Activated CD4-positive, alpha-beta memory T cell treated with anti-CD3 and anti-CD28 coated beads for 36 hours (primary cell): ENCODE measurements at regions not wholly inside any gene's neighbourhood (a gene's known extent, or its start where the extent isn't known, plus 50 kb on each side); places are given as distances from the start of the nearest gene placed in this dataset.

ENCODE experiments used
- CTCF ChIA-PET: fragments of 350-600 bp; sonication (Branson Sonifier 250); formaldehyde crosslinking; loops from one replicate; lab custom pipeline; 2021; ENCODE audit warnings: antibody characterized with exemption, inconsistent platforms; lab: Charles Lee
- POLR2A ChIA-PET: fragments of 350-600 bp; sonication (Branson Sonifier 250); formaldehyde crosslinking; loops from one replicate; lab custom pipeline; 2021; ENCODE audit warnings: antibody characterized with exemption; lab: Charles Lee
- DNase-seq: peaks from one replicate; pipeline ENCODE4 v3.0.0-alpha.2; 2020
- H3K27ac Mint-ChIP-seq: one replicate; pipeline ENCODE4 v1.8.0; 2021; ENCODE audit warnings: mixed read lengths
- H3K27me3 Mint-ChIP-seq: one replicate; pipeline ENCODE4 v1.8.0; 2021; ENCODE audit warnings: mixed read lengths
- H3K36me3 Mint-ChIP-seq: one replicate; pipeline ENCODE4 v1.8.0; 2021; ENCODE audit warnings: mixed read lengths
- H3K4me1 Mint-ChIP-seq: one replicate; pipeline ENCODE4 v1.8.0; 2021; ENCODE audit warnings: low read depth, mixed read lengths
- H3K4me3 Mint-ChIP-seq: one replicate; pipeline ENCODE4 v1.8.0; 2021; ENCODE audit warnings: mild to moderate bottlenecking, mixed read lengths
- H3K9me3 Mint-ChIP-seq: one replicate; pipeline ENCODE4 v1.8.0; 2021; ENCODE audit warnings: mixed read lengths
- intact Hi-C: fragments of 100-400 bp; cut with micrococcal nuclease; formaldehyde crosslinking; loops from one replicate; pipeline ENCODE4 v1.15.1; 2023

- Mint-ChIP-seq H3K4me3 (no peak overlapping the region), H3K36me3 (peaks cover 13% of the 10 kb centered on the region), H3K4me1 (no peaks in the 10 kb centered on the region), H3K27ac (no peak overlapping the region), H3K27me3 (no peaks in the 10 kb centered on the region), H3K9me3 (no peaks in the 10 kb centered on the region)
- CTCF ChIA-PET: interaction anchor here (0.8 kb wide), 1 partner anchor 418 kb away, joined by 3 read pairs; no protein-coding TSS in a partner anchor
- intact Hi-C loops: no loop called here
- DNase-seq: no peak
- POLR2A ChIA-PET: no interaction called here
These were observed 135.7 kb upstream of the PWP1 start for GRCh38 chr12:107549651-107550480.

- Mint-ChIP-seq H3K4me3 (no peak overlapping the region), H3K9me3 (no peaks in the 10 kb centered on the region), H3K4me1 (no peaks in the 10 kb centered on the region), H3K36me3 (peaks cover 6% of the 10 kb centered on the region), H3K27me3 (no peaks in the 10 kb centered on the region), H3K27ac (no peak overlapping the region)
- no peak for DNase-seq
- POLR2A ChIA-PET: no interaction called here
- CTCF ChIA-PET: no interaction called here
- intact Hi-C loops: no loop called here
These were observed 134.2 kb upstream of the PWP1 start for GRCh38 chr12:107551434-107551833.

DNA sequence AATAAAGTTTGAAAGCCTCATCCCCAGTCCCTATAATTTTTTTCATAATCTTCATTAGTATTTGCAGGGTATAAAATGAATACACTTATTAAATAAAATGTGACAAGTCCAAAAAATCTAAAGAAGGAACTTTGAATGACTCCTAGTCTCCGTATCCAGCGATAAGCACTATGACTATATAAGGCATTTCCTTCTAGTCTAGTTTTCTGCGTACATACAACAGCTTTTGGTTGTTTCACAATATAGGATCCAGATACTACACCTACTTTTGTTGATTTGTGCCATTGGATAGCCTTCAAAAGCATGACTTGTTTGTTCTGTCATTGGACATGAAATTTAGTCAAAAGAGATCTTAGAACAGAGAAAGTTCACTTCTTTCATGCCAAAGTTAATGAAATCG, 133.3 kb upstream of the PWP1 start:
- ChIA-PET POLR2A (no interaction called here), CTCF (no interaction called here)
- H3K27ac Mint-ChIP-seq: no peak overlapping the region
- H3K27me3 Mint-ChIP-seq: no peaks in the 10 kb centered on the region
- H3K4me3 Mint-ChIP-seq: no peak overlapping the region
- no peaks in the 10 kb centered on the region for H3K4me1 Mint-ChIP-seq
- no peaks in the 10 kb centered on the region for H3K9me3 Mint-ChIP-seq
- H3K36me3 Mint-ChIP-seq: peaks cover 6% of the 10 kb centered on the region
- intact Hi-C loops: no loop called here
- DNase-seq: no peak

DNA sequence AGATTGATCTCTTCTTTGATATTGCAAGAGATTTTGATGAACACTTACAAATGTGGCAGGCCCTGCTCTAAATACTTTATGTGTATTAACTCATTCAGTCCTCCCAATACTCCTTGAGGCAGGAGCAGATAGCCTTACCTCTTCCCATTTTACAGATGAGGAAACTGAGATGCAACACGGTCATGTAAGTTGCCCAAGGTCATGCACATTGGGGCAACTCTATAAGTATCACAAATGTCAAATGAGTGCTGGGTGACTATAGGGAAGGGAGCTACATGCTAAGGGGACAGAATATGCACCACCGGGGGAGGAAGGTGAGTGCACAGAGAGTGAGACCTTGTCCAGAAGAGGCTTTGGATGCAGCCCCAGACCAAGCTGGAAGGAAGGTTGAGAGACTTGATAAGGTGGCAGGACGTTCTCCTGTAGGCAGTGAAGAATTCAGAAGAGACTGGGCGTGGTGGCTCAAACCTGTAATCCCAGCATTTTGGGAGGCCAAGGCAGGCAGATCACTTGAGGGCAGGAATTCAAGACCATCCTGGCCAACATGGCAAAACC, 132.3 kb upstream of the PWP1 start:
- Mint-ChIP-seq H3K27ac (no peak overlapping the region), H3K36me3 (no peaks in the 10 kb centered on the region), H3K27me3 (no peaks in the 10 kb centered on the region), H3K9me3 (no peaks in the 10 kb centered on the region), H3K4me1 (no peaks in the 10 kb centered on the region), H3K4me3 (no peak overlapping the region)
- CTCF ChIA-PET: no interaction called here
- no peak for DNase-seq
- intact Hi-C loops: no loop called here
- POLR2A ChIA-PET: no interaction called here

DNA sequence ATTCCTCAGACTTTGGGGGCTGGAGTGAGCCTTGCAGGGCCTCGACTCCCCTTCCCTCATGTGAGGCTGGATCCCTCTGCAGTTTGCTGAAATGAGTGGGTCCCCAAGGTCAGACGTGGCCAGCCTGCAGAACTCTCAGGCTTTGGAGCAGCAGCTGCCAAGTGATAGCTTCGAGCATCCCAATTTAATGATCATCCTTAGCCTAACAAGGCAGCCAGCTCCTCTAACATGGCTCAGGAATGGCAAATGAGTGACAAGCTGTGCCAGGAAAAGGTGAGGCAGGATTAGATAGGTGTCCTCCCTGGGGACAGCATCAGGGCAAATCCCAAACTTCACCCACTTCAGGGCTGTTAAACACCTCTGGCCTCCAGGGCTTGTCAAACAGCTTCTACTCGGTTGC, 130.7 kb upstream of the PWP1 start:
- no peak for DNase-seq
- CTCF ChIA-PET: no interaction called here
- no peaks in the 10 kb centered on the region for H3K4me1 Mint-ChIP-seq

DNA sequence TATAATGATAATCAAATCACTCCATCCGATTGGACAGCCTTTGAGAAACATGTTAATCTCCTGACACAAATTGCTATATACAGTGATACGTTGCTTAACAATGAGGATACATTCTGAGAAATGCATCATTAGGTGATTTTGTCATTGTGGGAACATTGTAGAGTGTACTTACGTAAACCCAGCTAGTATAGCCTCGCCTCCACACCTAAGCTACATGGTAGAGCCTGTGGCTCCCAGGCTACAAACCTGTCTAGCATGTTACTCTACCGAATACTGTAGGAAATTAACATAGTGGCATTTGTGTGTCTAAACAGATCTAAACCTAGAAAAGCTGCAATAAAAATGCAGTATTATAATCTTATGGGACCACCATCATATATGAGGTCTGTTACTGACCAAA, 128.6 kb upstream of the PWP1 start:
- Mint-ChIP-seq H3K36me3 (no peaks in the 10 kb centered on the region), H3K4me3 (no peak overlapping the region), H3K9me3 (no peaks in the 10 kb centered on the region), H3K27ac (no peak overlapping the region), H3K27me3 (no peaks in the 10 kb centered on the region), H3K4me1 (no peaks in the 10 kb centered on the region)
- intact Hi-C loops: no loop called here
- no peak for DNase-seq
- ChIA-PET CTCF (interaction anchor here (0.7 to 1.1 kb wide), 2 partner anchors 10 to 244 kb away, joined by 3 read pairs; no protein-coding TSS in a partner anchor), POLR2A (no interaction called here)

More for the DNA sequence above, 130.7 kb upstream of the PWP1 start:
- Mint-ChIP-seq H3K27me3 (no peaks in the 10 kb centered on the region), H3K27ac (no peak overlapping the region), H3K4me3 (no peak overlapping the region), H3K9me3 (no peaks in the 10 kb centered on the region), H3K36me3 (no peaks in the 10 kb centered on the region)
- intact Hi-C loops: no loop called here
- POLR2A ChIA-PET: no interaction called here

GRCh38 chr12:107557589-107558100, 128.0 kb upstream of the PWP1 start:
- H3K27ac Mint-ChIP-seq: no peak overlapping the region
- ChIA-PET POLR2A (no interaction called here), CTCF (interaction anchor here (1.1 kb wide), 1 partner anchor 10 kb away, joined by 3 read pairs; no protein-coding TSS in a partner anchor)

DNA sequence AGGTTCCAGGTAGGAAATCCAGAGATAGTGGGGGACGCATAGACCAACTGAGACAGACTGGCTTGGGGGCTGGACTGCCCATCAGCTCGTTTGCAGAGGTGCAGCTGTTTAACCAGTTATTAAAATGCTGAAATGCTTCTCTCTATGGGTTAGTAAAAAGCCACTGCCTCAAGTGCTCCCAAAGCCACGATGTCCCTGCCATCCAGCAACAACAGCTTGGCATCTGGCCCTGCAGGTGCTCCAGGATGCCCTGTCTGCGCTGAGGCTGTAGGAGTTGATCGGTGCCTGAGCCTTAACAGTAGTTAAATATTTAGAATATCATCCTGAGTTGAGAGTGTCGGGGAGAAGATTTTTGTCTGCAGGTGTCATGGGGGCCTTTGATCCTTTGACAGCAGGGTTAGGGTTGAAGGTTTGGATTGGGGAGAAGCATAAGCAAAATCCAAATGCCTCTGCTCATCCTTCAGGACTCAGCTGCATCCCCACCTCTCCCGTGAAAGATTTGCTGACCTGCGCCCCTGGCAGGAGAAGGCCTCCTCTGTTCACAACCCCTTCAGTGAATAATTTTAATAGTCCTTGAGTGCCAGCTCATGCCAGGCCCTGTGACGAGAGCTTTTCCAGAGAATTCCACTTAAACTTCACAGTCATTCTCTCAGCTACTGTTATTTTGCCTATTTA, 127.3 kb upstream of the PWP1 start:
- intact Hi-C loops: no loop called here
- Mint-ChIP-seq H3K27me3 (no peaks in the 10 kb centered on the region), H3K27ac (no peak overlapping the region), H3K36me3 (no peaks in the 10 kb centered on the region), H3K4me3 (no peak overlapping the region), H3K4me1 (no peaks in the 10 kb centered on the region), H3K9me3 (no peaks in the 10 kb centered on the region)
- POLR2A ChIA-PET: no interaction called here
- DNase-seq: no peak
- CTCF ChIA-PET: interaction anchor here (1.1 kb wide), 1 partner anchor 11 kb away, joined by 3 read pairs; no protein-coding TSS in a partner anchor

More at GRCh38 chr12:107557589-107558100, 128.0 kb upstream of the PWP1 start:
- DNase-seq: no peak
- no peak overlapping the region for H3K4me3 Mint-ChIP-seq
- no peaks in the 10 kb centered on the region for H3K36me3 Mint-ChIP-seq
- H3K27me3 Mint-ChIP-seq: no peaks in the 10 kb centered on the region
- no peaks in the 10 kb centered on the region for H3K9me3 Mint-ChIP-seq
- intact Hi-C loops: no loop called here
- no peaks in the 10 kb centered on the region for H3K4me1 Mint-ChIP-seq

- intact Hi-C loops: no loop called here
- POLR2A ChIA-PET: no interaction called here
- no peaks in the 10 kb centered on the region for H3K27me3 Mint-ChIP-seq
- no peaks in the 10 kb centered on the region for H3K9me3 Mint-ChIP-seq
- CTCF ChIA-PET: no interaction called here
- H3K36me3 Mint-ChIP-seq: no peaks in the 10 kb centered on the region
- H3K4me3 Mint-ChIP-seq: no peak overlapping the region
- no peak for DNase-seq
- no peak overlapping the region for H3K27ac Mint-ChIP-seq
- no peaks in the 10 kb centered on the region for H3K4me1 Mint-ChIP-seq
These were observed 126.7 kb upstream of the PWP1 start for GRCh38 chr12:107558816-107559382.

DNA sequence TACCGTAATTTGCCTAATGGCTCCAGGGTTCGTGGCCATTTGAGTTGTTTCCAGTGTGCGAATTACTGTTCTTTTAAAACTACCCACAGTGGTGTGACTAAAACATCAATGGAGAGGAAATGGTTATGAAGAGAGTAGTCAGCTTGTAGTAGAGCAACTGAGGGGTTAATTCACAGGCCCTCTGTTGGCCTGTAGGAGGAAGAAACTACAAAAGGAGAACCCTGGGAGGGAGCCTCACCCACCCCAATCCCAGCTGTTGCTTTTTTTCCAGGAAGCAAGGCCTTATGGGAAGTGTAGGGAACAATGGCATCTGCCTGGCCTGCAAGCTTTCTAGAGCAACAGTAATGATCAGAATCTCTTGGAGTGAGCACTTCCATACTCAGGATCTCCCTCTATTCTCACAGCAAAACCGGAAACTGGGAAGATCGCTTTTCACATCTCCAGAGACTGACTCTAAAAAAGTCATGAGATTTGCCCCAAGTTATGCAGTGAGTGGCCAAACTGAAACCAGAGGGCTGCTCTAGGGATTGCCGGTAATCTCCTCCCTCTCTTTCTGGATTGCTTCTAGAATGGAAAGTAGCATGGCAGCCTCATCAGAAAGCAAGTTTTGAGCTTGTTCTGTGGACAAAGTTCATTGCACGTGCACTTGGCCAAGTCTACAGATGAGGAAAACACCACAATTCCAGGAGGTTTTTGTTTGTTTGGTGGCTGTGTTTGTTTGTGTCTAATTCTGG, 125.3 kb upstream of the PWP1 start:
- no peak overlapping the region for H3K4me3 Mint-ChIP-seq
- H3K4me1 Mint-ChIP-seq: no peaks in the 10 kb centered on the region
- DNase-seq: no peak
- no peaks in the 10 kb centered on the region for H3K9me3 Mint-ChIP-seq
- H3K36me3 Mint-ChIP-seq: no peaks in the 10 kb centered on the region
- ChIA-PET POLR2A (no interaction called here), CTCF (no interaction called here)
- intact Hi-C loops: no loop called here
- no peak overlapping the region for H3K27ac Mint-ChIP-seq
- H3K27me3 Mint-ChIP-seq: no peaks in the 10 kb centered on the region

DNA sequence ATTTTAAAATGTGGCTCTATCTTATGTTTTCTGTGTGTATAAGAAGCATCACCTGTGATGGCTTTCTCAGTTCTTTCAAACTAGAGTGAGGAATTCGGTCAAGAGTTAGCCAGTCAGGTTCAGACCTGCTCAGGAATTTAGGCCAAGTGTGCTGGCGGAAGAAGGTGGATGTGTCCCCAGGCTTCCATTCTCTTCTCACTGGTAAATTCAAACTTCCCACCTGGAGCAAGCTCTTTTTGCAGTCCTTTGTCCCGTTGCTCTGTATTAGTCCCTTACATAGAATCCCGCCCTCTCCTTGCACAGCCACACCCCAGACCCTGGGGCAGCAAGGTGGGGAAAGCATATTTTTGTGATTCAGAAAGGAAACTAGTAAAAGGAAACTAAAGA, 124.7 kb upstream of the PWP1 start:
- Mint-ChIP-seq H3K27me3 (no peaks in the 10 kb centered on the region), H3K4me1 (no peaks in the 10 kb centered on the region), H3K9me3 (no peaks in the 10 kb centered on the region), H3K4me3 (no peak overlapping the region), H3K27ac (no peak overlapping the region), H3K36me3 (no peaks in the 10 kb centered on the region)
- POLR2A ChIA-PET: no interaction called here
- intact Hi-C loops: no loop called here
- DNase-seq: no peak
- CTCF ChIA-PET: no interaction called here
